HG03432 (cell line): ENCODE measurements at regions not wholly inside any gene's neighbourhood (a gene's known extent, or its start where the extent isn't known, plus 50 kb on each side); places are given as distances from the start of the nearest gene placed in this dataset.
A peak's percentile ranks its signal among the peaks of the same experiment; 100 is the strongest.

ENCODE experiments used
- ATAC-seq: cut with Tn5 transposase; IDR thresholded peaks from one replicate; pipeline ENCODE4 v1.9.1; 2021; ENCODE audit warnings: mild to moderate bottlenecking, moderate library complexity; ENCODE audit not compliant: unreplicated experiment

DNA sequence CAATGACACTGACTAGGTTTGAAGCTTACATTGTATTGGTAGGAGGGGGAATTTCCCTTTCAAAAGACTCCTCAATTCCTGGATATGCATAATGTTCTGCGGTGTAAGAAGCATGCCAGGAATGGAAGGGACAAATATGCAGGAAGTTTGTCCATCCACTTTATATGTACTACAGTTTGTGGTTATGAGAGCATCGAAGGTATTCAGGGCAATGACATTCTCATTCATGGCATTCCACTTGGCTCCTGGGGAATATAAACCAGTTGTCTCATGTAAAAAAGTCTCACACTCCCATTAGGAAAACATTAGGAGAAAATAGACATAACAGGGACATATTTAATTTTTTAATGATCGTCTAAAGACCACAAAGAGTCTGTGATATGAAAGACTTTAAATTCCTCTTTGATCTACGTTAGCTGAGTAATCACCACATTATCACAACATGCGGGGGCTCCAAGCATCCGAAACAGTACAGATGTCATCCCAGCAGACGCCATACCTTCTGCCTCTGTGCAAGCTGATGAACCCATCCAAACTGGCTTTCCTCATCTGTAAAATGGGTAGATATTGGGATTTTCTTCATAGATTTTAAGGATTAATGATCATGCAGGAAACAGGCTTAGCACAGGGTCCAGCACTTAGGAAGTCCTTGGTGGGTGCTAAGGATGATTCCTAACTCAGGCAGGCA lies 675.3 kb downstream of the INHBA start:
- no peak for ATAC-seq

DNA sequence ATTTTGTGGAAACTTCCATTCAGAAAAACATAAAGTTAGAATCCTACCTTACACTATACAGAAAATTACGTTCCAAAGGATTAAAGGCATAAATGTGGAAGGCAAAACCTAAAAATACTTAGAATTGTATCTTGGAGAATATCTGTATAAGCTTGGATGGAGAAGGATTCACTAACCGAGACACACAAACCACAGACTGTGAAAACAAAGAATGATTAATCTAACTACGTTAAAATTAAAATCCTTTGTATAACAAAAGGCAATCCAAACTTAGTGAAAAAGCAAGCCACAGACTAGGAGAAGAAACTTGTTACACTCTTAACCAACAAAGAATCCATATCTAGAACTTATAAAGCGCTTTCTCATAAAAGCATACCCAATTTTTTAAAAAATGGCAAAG lies 678.8 kb downstream of the INHBA start:
- ATAC-seq: no peak

DNA sequence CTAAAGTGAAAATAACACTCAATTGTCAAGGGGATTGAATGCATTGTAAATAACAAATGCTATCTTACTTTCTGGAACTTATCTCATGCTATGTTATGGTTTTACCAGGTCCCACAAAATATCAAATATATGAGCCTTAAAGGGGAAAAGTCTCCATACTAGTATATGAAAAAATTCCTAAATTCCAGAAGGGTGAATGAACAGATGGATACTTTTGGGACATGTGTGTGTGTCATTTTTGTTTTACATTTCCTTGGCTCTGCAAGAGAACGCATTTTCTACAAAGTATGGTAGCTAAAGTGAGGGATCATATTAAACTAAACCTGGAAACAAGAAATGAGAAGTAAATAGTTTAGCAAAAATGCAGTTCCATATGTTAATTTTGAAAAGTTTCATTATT lies 682.8 kb downstream of the INHBA start:
- ATAC-seq: no peak

DNA sequence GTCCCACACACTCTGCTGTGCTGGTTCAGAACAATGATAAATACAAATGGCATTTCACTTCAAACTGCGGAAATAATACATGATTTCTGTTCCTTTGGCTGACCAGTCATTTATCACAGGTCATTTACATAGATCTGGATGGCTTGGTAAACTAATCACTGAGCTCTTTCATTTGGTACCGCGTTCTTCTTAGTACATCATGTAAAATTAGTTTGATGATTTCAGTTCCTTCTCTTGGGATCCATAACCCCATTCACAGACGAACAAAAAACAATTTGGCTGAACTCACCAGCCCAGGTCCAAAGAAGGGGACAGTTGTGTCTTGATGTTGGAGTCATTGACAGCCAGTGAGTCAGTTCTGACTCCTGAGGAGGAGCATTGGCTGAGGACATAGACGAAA lies 689.8 kb downstream of the INHBA start:
- no peak for ATAC-seq

DNA sequence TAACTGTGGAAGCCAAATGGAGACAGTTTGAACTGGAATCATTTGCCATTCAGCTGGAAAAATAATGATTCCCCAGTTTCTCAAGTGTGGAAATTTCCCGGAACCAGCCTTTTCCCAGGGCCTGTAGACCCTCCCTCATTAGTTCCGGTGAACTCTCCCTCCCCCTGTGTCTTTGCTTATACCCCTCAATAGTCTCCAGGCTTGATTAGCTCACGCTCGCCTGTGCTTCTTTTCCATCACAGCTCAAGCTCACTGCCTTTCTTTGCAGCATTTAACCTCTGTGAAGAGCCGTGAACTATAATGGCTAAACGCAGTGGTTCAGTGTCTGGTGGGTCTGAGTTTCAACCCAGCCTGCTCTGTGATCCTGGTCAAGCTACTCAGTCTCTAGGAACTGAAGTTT lies 690.8 kb downstream of the INHBA start:
- no peak for ATAC-seq

DNA sequence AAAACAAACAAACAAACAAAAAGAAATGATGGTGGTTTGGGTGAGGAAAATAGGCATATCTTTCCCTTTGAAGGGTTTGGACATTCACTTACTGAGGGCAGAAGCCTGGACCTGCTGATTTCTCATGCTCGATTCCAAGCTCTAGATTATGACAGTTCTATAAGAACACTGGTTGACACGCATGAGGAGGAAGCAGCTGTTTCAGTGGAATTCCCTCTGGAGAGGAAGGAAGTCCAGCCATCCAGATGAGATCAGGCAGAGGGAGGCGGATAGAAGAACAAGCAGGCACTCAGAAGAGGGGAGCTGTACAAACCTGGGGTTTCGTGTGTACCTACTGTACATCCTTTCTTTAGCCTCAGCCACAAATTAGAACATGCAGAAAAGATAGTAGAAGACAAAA lies 691.9 kb downstream of the INHBA start:
- ATAC-seq: no peak

DNA sequence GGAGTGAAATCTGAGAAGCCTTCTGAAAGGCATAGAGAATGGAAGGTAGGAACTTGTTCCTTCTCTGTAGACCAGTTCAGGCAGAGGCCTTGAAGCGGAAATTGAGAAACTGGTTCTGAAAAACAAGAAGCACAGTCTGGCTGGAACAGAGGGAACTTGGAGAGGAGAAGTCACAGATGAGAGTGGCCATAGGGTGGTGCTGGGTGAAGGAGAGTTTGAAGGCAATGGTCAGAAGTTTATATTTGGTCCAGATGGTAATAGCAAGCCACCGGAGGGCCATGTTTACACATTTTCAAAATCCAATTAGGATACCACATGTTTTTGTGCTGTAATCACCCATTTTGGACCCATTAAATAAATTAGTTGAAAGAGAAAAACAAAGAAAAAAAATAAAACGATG lies 692.5 kb downstream of the INHBA start:
- no peak for ATAC-seq

DNA sequence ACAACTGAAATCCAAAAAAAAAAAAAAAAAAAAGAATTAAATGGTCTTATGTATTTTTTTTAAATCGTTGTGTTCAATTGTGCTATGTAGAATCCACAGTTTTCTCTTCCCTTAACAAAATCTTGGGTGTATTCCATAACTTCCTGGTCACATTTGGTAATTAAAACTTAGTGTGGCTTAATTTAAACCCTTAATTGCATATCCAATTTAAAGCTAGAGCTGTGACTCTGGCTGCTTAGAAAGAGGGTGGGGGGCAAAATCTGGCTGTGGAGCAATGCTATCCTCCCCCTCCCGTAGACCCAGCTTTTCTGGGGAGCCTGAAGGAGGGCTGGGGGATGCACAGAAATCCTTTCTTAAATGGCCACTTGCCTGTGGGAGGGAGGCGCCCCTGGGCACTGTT lies 695.1 kb downstream of the INHBA start:
- ATAC-seq: no peak

DNA sequence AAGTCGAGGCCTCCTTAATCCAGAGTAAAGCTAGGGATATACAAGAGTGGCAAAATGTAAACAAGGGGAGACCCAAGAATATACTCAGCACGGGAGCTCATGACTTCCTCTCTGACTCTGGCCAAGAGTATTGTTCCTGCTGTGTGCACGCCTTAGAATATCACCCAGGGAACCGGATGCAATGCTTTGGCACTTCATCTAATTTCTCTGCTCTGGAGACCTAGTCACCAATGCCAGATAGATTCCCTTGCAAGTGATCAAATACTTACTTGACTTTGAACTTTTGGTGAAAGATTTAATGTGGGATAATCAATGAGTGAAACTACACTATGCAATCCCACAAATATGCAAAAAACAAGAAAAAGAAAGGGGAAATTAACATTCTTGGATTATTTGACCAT lies 695.5 kb downstream of the INHBA start:
- no peak for ATAC-seq

DNA sequence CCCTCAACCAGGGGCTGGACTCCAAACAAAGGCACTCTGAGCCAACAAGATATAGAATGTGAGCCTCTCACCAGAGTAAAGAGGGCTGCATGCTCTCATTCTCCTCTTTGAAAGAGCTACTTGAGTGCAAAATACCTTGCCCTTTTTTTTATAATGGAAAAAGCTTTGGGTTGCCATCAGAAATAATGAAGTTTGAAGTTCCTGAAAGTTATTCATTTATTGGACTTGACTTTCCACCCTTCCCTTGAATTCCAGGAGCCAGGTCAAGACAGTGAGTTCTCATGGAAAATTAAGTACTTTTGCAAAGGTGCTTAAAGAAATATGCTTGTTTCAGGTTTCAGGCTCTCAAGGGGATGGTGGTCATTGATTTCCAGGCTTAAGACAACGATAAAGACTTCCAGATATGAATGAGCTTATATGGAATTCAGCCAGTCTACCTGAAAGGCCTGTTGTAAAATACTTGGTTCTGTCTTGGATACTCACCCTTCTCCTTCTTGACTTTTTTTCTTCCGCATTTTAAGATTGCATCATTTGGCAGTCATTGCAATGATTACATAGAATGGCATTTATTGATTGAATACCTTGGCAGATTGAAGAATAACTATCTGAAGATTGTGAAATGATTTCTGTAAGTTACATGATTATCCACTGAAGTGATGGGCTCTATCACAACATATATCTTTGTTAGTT lies 696.4 kb downstream of the INHBA start:
- no peak for ATAC-seq

DNA sequence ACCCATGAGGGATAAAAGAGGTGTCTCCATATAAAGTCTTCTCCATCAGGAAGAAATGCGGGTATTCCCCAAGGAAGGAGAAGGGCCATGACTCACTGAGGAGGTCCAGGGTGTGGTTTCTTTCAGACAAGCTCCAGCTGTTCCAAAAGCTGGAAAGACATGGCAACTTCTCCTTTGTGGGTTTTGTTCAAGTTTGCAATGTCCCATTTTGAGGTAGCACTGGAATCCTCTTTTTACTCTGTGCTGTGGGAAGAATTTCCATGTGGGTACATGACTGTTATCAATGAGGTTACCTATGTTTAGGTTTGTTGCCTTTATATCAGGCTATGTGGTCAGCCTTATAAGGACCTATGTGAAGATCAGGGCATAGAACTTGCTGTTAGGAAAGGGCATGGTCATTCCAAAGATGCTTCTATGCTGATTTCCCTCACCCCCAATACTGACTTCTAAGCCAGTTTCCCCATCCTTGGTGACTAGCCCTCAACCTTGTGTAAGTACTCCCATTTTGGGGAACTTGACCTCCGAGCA lies 697.5 kb downstream of the INHBA start:
- no peak for ATAC-seq

DNA sequence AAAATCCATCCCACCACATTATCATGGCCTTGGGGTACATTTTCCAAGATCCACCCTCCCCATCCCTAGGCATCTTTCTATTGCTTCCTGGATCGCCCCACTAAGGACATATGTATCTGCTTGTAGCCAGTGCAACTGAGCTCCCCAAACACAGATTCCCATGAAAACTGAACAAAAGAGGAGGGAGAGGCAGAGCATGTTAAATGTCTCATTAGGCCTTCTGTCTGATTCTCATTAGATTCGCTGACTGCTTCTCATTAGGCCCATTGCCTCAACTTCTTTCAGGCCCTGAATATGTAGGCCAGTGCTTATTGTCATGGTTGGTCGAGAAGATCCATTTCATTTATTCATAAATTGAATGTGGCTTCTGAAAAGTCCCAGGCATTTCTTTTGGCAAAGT lies 698.9 kb downstream of the INHBA start:
- no peak for ATAC-seq

DNA sequence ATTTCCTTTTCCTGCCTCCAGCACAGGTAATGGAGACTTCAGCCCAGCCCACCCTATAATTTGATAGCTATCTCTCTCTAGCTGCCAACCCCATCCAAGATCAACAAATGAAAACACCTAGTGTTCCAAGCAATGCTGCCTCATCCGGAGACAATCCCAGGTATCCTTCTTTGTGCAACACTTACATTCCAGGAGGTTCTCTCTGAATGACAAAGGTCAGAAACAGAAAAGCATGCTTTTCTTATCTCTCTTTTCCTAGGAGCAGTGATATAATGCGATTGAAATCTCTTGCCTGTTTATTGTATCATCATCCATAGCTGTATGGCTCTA lies 699.3 kb downstream of the INHBA start:
- no peak for ATAC-seq

DNA sequence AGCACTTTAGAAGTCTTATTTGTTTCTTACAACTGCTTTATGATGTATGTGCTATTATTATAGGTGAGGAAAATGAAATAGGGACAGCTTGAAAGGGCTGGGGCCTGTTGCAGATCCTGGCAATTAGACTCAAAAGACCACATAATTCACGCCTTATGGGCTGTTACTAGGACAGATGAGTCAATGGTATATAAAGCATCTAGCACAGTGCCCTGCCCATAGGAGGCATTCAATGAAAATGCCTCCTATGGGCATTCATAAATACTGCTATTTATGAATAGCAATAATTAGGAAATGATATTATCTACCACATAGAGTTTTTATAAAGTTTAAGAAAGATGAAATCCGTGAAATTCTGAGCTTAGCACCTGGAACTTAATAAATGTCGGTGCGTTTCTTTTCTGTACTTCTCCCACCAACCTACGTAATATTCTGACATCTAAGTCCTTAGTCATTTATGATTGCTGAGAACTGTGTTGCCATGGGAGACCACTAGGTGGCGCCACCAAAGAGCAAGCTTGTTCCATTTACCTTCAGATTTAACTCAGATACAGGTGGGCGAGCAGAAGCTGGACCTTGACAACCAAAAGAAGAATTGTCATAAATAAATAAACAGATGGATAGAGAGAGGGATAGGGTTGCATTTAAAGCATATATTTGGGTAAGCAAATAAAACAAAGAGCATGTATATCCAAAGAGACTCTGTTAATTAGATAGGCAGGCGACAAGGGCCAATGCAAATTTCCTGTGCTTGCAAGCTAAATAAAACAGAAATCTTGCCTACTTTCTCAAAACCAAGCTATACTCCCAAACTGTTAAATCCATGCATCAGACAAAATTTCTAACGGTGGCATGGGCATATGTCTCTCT lies 699.9 kb downstream of the INHBA start:
- ATAC-seq: peak; percentile 60

DNA sequence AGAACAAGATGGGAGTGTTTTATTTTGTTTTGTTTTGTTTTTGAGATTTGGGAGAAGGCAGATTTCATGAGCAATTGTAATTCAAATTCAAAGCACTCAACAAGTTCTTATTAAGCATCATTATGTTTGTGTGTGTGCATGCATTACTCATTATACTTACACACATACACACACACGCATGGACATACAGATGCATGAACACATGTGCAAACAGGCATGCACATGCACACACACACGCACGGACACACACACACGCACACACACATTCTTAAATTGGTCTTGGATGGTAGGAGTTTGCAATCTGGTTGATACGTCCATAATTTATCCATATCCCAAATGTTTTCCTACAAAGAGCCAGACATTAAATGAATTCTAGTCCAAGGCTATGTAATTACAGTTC lies 702.8 kb downstream of the INHBA start:
- ATAC-seq: no peak

DNA sequence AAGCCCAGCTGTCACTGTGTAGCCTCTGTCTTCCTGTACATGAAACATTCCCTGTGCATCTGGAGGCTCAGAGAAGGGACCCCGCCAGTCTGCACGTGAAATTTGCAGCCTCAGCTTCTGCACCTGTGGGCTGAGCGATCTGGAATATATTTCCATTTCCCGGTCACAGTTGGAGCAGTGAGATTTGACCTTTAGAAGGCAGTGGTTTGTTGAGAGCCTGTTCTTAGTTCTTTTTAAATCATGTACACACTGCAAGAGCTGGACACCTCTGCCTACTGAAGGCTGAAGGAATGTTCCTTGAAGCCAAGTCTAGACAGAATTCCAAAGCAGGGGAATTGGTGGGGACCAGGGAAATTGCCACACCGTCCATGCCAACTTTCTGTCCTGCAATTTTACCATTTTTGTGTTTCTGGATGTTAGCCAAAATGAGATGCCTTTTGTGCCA lies 706.6 kb downstream of the INHBA start:
- no peak for ATAC-seq

DNA sequence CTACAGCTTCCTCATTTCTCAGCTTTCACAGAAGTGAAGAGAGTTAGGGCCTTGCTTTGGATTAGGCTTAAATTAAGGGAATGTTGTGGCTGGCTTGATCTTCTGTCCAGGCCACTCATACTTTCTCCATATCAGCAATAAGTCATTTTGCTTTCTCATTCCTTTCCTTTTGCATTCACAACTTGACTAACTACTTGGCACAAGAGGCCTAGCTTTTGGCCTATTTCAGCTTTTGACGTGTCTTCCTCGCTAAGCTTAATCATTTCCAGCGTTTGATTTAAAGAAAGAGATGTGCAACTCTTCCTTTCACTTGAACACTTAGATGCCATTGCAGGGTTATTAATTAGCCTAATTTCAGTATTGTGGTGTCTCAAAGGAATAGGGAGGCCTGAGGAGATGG lies 712.0 kb downstream of the INHBA start:
- no peak for ATAC-seq

DNA sequence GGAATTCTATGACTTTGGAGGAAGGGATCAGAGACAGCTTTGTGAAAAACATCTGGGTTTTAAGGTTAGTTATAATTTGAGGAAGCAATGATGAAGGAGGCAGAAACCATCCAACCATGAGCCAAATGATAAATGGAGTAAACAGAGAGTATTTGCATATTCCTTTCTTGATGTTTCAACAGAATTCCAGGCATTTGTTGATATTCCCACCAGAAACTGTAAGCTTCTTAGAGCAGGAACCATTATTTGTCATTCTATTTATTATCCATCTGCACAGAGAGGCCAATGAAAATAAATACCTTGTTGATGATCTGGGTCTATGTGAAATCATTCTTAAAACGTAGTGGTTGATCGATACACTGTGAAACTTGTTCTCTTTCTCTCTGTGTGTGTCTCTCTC lies 715.3 kb downstream of the INHBA start:
- ATAC-seq: no peak

DNA sequence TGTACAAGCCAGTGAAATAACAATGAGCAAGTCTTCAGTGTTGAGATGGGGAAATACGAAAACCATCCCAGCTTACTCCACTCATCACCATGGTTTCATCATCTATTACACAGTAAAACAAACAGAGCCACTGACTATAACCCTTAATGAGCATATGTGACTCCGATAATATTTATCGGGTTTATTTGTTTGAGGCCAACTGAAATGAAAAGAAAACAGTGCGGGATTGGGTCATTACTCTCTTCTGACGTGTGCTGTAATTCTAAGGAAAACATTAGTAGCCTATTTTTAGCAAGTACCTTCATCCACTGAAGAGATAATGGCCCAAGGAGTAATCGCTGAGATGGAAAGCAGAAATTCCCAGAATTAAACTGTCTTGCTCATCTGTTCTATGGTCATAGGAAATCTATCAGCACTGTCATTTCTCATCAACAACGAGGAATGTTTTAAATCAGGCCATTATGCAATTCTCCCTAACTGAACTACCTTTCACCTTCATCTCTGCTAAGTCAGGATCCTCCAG lies 716.5 kb downstream of the INHBA start:
- no peak for ATAC-seq

DNA sequence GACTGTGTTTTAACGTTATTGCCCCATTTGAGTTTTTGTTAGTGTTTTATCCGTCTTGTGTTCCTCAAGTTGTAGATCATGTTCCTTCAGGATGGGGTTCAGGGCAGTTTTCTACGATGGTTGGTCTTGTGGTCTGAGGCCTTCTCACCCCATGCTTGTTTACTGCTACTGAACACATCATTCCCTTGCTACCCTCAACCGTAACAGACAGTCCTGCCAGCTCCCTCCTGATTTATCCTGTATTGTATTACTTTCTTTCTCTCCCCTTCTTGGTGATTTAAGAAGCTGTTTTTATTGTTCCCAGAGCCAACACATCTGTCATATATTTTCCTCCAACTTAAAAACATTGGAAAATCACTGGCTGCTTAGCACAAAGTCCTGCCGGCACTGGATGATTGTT lies 719.8 kb downstream of the INHBA start:
- no peak for ATAC-seq

DNA sequence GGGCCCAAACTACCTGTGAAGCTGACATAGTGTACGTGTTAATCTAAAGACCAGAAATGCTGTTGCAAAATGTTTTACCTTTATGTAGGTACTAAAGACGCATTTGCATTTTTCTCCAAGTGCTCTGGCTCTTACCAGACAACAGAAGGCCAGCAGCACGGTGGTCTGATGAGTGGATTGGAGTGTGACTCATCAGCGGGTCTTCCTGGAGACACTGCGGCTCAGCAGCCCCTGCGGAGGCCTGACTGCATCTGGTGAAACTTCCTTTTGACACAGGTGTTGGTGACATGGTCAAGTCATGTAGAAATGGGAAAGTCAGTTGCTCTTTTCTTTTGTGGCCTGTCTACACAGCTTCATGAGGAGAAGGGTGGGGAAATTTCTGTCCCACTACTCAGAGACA lies 723.6 kb downstream of the INHBA start:
- no peak for ATAC-seq

DNA sequence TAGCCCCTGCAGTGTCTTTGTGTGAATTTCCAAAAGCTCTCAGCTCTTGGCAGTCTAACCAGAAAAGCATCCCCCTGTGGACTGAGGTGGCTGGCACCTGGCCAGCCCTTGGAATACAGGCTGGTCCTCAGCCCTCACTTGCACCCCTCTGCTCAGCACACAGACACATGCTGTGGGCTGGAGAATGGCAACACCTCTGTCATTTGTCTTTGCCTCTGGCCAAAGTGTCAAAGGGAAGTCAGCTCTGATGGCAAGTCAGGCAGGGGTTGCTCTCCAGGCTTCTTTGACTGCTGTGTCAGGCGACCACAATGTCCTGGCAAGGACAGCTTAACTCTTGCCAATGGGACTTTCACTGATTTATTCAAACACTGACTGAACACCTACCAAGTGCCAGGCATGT lies 724.8 kb downstream of the INHBA start:
- ATAC-seq: no peak
